SK-N-SH (cell line): ENCODE measurements at regions not wholly inside any gene's neighbourhood (a gene's known extent, or its start where the extent isn't known, plus 50 kb on each side); places are given as distances from the start of the nearest gene placed in this dataset.

Experiments
- CTCF ChIA-PET: fragments of 300-600, 350-600 bp; formaldehyde crosslinking; extraction: SDS; loops from one replicate; lab custom pipeline; 2021; lab: Yijun Ruan, JAX
- POLR2A ChIA-PET: fragments of 350-600 bp; sonication (Branson Sonifier 250); formaldehyde crosslinking; extraction: SDS; loops from one replicate; lab custom pipeline; 2020; ENCODE audit warnings: antibody characterized with exemption, inconsistent platforms; lab: Yijun Ruan, JAX
- DNase-seq: peaks from one replicate; pipeline ENCODE4 v3.0.0; 2012
- H2AFZ ChIP-seq: fragments of 200-600 bp; sonication (generic); 2 replicates; pipeline ENCODE4 v1.8.1; 2016; ENCODE audit warnings: antibody characterized with exemption, mild to moderate bottlenecking, low read depth
- H3F3A ChIP-seq: fragments of 200-600 bp; sonication (generic); replicated peaks from 2 replicates; pipeline ENCODE3; 2016; ENCODE audit warnings: antibody characterized with exemption, mild to moderate bottlenecking; ENCODE audit not compliant: insufficient read depth
- H3K27ac ChIP-seq, 2 experiments: fragments of 200-500 bp in 1 of 2; fragments of 200-600 bp in 1 of 2; sonication (Bioruptor generic) in 1 of 2; sonication (generic), shearing (Covaris generic) in 1 of 2; 2 replicates each; pipeline versions ENCODE4 v1.5.1 to v1.6.1; 2014 to 2016; ENCODE audit warnings: low read depth in 2 of 2, inconsistent platforms in 1 of 2, low read length in 1 of 2, mild to moderate bottlenecking in 1 of 2, mixed read lengths in 1 of 2
- H3K27me3 ChIP-seq: fragments of 200-600 bp; sonication (generic), shearing (Covaris generic); 2 replicates; pipeline ENCODE4 v1.6.1; 2016; ENCODE audit warnings: mixed run types; ENCODE audit not compliant: insufficient read depth
- H3K36me3 ChIP-seq, 2 experiments: fragments of 200-500 bp in 1 of 2; fragments of 200-600 bp in 1 of 2; sonication (Bioruptor generic) in 1 of 2; sonication (generic) in 1 of 2; replicated peaks in 1 of 2; 2 replicates each; pipeline versions ENCODE3 to v1.5.1; 2014 to 2016; ENCODE audit warnings: low read length in 1 of 2, mild to moderate bottlenecking in 1 of 2; ENCODE audit not compliant: insufficient read depth in 2 of 2, control insufficient read depth in 1 of 2
- H3K4me1 ChIP-seq, 2 experiments: fragments of 200-500 bp in 1 of 2; fragments of 200-600 bp in 1 of 2; sonication (Bioruptor generic) in 1 of 2; sonication (generic), shearing (Covaris generic) in 1 of 2; 2 replicates each; pipeline versions ENCODE4 v1.5.1 to v1.6.1; 2014 to 2016; ENCODE audit warnings: low read depth in 1 of 2, low read length in 1 of 2, mixed run types in 1 of 2; ENCODE audit not compliant: insufficient read depth in 2 of 2, control insufficient read depth in 1 of 2
- H3K4me2 ChIP-seq: fragments of 200-600 bp; sonication (generic), shearing (Covaris generic); 2 replicates; pipeline ENCODE4 v1.6.1; 2017; ENCODE audit warnings: mixed run types
- H3K4me3 ChIP-seq, 2 experiments: fragments of 200-500 bp in 1 of 2; fragments of 200-600 bp in 1 of 2; sonication (Bioruptor generic) in 1 of 2; sonication (generic), shearing (Covaris generic) in 1 of 2; 2 replicates each; pipeline versions ENCODE4 v1.5.1 to v1.8.1; 2014 to 2016; ENCODE audit warnings: low read depth in 2 of 2, inconsistent platforms in 1 of 2, low read length in 1 of 2, mild to moderate bottlenecking in 1 of 2, mixed read lengths in 1 of 2, moderate library complexity in 1 of 2
- H3K79me2 ChIP-seq: fragments of 200-600 bp; sonication (generic); 2 replicates; pipeline ENCODE4 v1.8.1; 2017; ENCODE audit warnings: mild to moderate bottlenecking; ENCODE audit not compliant: insufficient read depth
- H3K9ac ChIP-seq: fragments of 200-600 bp; sonication (generic); 2 replicates; pipeline ENCODE4 v1.6.1; 2017; ENCODE audit warnings: mixed run types
- H3K9me2 ChIP-seq: fragments of 200-600 bp; sonication (generic); 2 replicates; pipeline ENCODE4 v1.6.1; 2017; ENCODE audit warnings: mixed run types
- H3K9me3 ChIP-seq: fragments of 200-600 bp; sonication (generic); 2 replicates; pipeline ENCODE4 v1.6.1; 2017; ENCODE audit warnings: mixed run types, mild to moderate bottlenecking, moderate library complexity
- H4K20me1 ChIP-seq: fragments of 200-600 bp; sonication (generic); 2 replicates; pipeline ENCODE4 v1.6.1; 2017; ENCODE audit warnings: mild to moderate bottlenecking, mixed run types; ENCODE audit not compliant: insufficient read depth
- CHD2 ChIP-seq: fragments of 150-350 bp; IDR thresholded peaks from 2 replicates; pipeline ENCODE4 v1.6.1; 2018; ENCODE audit warnings: low read length; ENCODE audit not compliant: partially characterized antibody
- CTCF ChIP-seq: fragments of 200-600 bp; sonication (generic); IDR thresholded peaks from 2 replicates; pipeline ENCODE4 v1.6.1; 2017; ENCODE audit warnings: antibody characterized with exemption, mild to moderate bottlenecking, moderate library complexity
- ELF1 ChIP-seq: IDR thresholded peaks from 2 replicates; pipeline ENCODE4 v1.4.0; 2012
- EP300 ChIP-seq, 2 experiments: IDR thresholded peaks; 2 replicates each; pipeline versions ENCODE4 v1.4.0 to v1.6.1; 2012; ENCODE audit warnings: borderline replicate concordance in 1 of 2, low read depth in 1 of 2, low read length in 1 of 2
- FOSL2 ChIP-seq: IDR thresholded peaks from 2 replicates; pipeline ENCODE4 v1.4.0; 2012; ENCODE audit warnings: low read depth, mild to moderate bottlenecking, moderate library complexity, borderline replicate concordance
- FOXJ3 ChIP-seq: sonication (generic); formaldehyde crosslinking; IDR thresholded peaks from 2 replicates; pipeline ENCODE4 v1.5.1; 2020; ENCODE audit warnings: mild to moderate bottlenecking, missing genetic modification reagents
- FOXM1 ChIP-seq: IDR thresholded peaks from 2 replicates; pipeline ENCODE4 v1.4.0; 2012; ENCODE audit warnings: low read depth, mild to moderate bottlenecking
- GABPA ChIP-seq: IDR thresholded peaks from 2 replicates; pipeline ENCODE4 v1.4.0; 2012; ENCODE audit warnings: low read depth, mild to moderate bottlenecking
- JUND ChIP-seq: IDR thresholded peaks from 2 replicates; pipeline ENCODE4 v1.4.0; 2012
- MEF2A ChIP-seq: IDR thresholded peaks from 2 replicates; pipeline ENCODE4 v1.4.0; 2012; ENCODE audit warnings: low read depth, borderline replicate concordance
- MXI1 ChIP-seq: IDR thresholded peaks from 2 replicates; pipeline ENCODE4 v1.6.1; 2012; ENCODE audit warnings: mild to moderate bottlenecking, low read depth, low read length, improper control_type of control experiment
- NRF1 ChIP-seq: IDR thresholded peaks from 2 replicates; pipeline ENCODE4 v1.6.1; 2012; ENCODE audit warnings: low read depth, mild to moderate bottlenecking, low read length
- RXRA ChIP-seq: IDR thresholded peaks from 2 replicates; pipeline ENCODE4 v1.4.0; 2012; ENCODE audit warnings: low read depth, mild to moderate bottlenecking, borderline replicate concordance
- TAF1 ChIP-seq: IDR thresholded peaks from 2 replicates; pipeline ENCODE4 v1.6.1; 2012; ENCODE audit warnings: low read depth, mild to moderate bottlenecking, low read length, moderate library complexity, borderline replicate concordance
- TCF12 ChIP-seq: IDR thresholded peaks from 2 replicates; pipeline ENCODE4 v1.4.0; 2012
- TEAD4 ChIP-seq: IDR thresholded peaks from 2 replicates; pipeline ENCODE4 v1.4.0; 2012; ENCODE audit warnings: mild to moderate bottlenecking, borderline replicate concordance; ENCODE audit not compliant: insufficient read depth
- YY1 ChIP-seq: IDR thresholded peaks from 2 replicates; pipeline ENCODE4 v1.4.0; 2012; ENCODE audit warnings: low read depth, mild to moderate bottlenecking
- WGBS: methylation state at CpG from one replicate; pipeline ENCODE4 v1.1.6; 2017; ENCODE audit warnings: low lambda C conversion rate; 5-methylcytosine and 5-hydroxymethylcytosine counted together
- TF ChIP-seq, protein P1 (sequence below): fragments of 150-350 bp; IDR thresholded peaks from 2 replicates; pipeline ENCODE4 v1.6.1; 2017; ENCODE audit warnings: antibody characterized with exemption, low read length, low read depth, borderline replicate concordance
- TF ChIP-seq, protein P2 (sequence below): IDR thresholded peaks from 2 replicates; pipeline ENCODE4 v1.4.0; 2012; ENCODE audit warnings: low read depth
- TF ChIP-seq, protein P3 (sequence below): IDR thresholded peaks from 2 replicates; pipeline ENCODE4 v1.6.1; 2012; ENCODE audit warnings: mild to moderate bottlenecking, low read depth, low read length, moderate library complexity

DNA sequence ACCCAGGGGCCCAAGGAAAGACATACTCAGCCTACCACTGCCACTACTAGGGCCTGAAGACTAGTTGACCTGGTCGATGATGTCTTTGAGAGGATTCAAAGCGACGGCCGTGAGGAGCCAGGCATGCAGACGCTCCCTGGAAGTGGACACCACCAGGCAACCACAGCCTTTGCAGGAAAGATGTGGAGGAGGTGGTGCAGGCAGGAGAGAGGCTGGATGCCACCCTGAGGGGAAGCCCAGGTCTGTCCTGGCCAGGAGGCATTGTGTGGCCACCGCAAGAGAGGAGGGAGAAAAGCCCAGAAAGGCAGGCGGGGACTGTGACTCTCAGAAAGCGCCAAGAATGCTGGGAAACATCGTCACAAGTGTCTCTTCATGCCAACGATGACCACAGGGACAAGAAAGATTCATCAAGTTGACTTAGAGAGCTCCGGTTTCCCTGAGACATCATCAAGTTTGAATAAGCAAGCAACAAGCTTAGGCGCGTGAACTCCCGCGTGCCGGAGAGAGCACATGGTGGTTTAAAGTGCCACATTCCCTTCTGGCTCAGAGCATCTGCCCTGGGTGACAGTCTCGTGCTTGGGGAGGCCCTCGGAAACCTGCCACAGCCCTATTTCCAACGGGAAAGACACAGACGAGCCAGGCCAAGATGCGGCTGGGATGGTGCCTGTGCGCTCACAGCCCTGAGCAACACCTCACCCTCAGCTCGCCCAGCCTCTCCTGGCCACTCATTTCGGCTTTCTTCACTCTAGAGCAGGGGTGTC, 464.5 kb upstream of the SALL3 start:
- ChIA-PET CTCF (no interaction called here), POLR2A (no interaction called here)
- Histone ChIP-seq H3K4me2 (no peak overlapping the region), H3K79me2 (no peaks in the 10 kb centered on the region), H3K27ac (no peak overlapping the region), H3K27me3 (peaks cover 2% of the 10 kb centered on the region), H3K9ac (no peak overlapping the region), H3K9me3 (no peaks in the 10 kb centered on the region), H3K9me2 (no peaks in the 10 kb centered on the region), H3K4me1 (no peaks in the 10 kb centered on the region), H3K36me3 (no peaks in the 10 kb centered on the region), H3F3A (no peaks in the 10 kb centered on the region), H3K4me3 (no peak overlapping the region), H4K20me1 (no peaks in the 10 kb centered on the region), H2AFZ (no peak overlapping the region)
- TF ChIP-seq RXRA (no peak), FOXJ3 (CRISPR knock-in tag) (no peak), MEF2A (no peak), GABPA (no peak), ELF1 (no peak), MXI1 (no peak), EP300 (IDR thresholded peaks at IDR 0.05; ENCODE audit: borderline replicate concordance in 1 of 2, low read depth in 1 of 2, low read length in 1 of 2) (no peak), YY1 (no peak)
- TF ChIP-seq, protein P1, sequence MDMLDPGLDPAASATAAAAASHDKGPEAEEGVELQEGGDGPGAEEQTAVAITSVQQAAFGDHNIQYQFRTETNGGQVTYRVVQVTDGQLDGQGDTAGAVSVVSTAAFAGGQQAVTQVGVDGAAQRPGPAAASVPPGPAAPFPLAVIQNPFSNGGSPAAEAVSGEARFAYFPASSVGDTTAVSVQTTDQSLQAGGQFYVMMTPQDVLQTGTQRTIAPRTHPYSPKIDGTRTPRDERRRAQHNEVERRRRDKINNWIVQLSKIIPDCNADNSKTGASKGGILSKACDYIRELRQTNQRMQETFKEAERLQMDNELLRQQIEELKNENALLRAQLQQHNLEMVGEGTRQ: no peak
- TF ChIP-seq, protein P2, sequence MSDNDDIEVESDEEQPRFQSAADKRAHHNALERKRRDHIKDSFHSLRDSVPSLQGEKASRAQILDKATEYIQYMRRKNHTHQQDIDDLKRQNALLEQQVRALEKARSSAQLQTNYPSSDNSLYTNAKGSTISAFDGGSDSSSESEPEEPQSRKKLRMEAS: no peak
- WGBS: 37% methylated on average over 21 of the region's 24 CpGs
- no peak for DNase-seq

GRCh38 chr18:78517328-78517727, 462.3 kb upstream of the SALL3 start:
- CTCF ChIA-PET: no interaction called here
- no peaks in the 10 kb centered on the region for H3K9me3 ChIP-seq

More at GRCh38 chr18:78517328-78517727, 462.3 kb upstream of the SALL3 start:
- TF ChIP-seq CTCF: no peak
- no peak for TF ChIP-seq TCF12
- TF ChIP-seq JUND: no peak
- TF ChIP-seq, protein P3, sequence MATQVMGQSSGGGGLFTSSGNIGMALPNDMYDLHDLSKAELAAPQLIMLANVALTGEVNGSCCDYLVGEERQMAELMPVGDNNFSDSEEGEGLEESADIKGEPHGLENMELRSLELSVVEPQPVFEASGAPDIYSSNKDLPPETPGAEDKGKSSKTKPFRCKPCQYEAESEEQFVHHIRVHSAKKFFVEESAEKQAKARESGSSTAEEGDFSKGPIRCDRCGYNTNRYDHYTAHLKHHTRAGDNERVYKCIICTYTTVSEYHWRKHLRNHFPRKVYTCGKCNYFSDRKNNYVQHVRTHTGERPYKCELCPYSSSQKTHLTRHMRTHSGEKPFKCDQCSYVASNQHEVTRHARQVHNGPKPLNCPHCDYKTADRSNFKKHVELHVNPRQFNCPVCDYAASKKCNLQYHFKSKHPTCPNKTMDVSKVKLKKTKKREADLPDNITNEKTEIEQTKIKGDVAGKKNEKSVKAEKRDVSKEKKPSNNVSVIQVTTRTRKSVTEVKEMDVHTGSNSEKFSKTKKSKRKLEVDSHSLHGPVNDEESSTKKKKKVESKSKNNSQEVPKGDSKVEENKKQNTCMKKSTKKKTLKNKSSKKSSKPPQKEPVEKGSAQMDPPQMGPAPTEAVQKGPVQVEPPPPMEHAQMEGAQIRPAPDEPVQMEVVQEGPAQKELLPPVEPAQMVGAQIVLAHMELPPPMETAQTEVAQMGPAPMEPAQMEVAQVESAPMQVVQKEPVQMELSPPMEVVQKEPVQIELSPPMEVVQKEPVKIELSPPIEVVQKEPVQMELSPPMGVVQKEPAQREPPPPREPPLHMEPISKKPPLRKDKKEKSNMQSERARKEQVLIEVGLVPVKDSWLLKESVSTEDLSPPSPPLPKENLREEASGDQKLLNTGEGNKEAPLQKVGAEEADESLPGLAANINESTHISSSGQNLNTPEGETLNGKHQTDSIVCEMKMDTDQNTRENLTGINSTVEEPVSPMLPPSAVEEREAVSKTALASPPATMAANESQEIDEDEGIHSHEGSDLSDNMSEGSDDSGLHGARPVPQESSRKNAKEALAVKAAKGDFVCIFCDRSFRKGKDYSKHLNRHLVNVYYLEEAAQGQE: no peak
- no peak for TF ChIP-seq RXRA
- no peak for TF ChIP-seq NRF1
- TF ChIP-seq CHD2: no peak
- no peak for TF ChIP-seq TEAD4
- TF ChIP-seq FOSL2: no peak
- TF ChIP-seq YY1: no peak
- TF ChIP-seq TAF1: no peak
- no peak for TF ChIP-seq FOXM1
- TF ChIP-seq MXI1: no peak
- peaks cover 12% of the 10 kb centered on the region for H3K27me3 ChIP-seq
- WGBS: 47% methylated on average over 13 of the region's 22 CpGs
- no peaks in the 10 kb centered on the region for H4K20me1 ChIP-seq
- no peaks in the 10 kb centered on the region for H3K4me1 ChIP-seq
- no peak overlapping the region for H3K9ac ChIP-seq
- H3F3A ChIP-seq: no peaks in the 10 kb centered on the region
- H3K4me2 ChIP-seq: no peak overlapping the region
- POLR2A ChIA-PET: no interaction called here
- H3K4me3 ChIP-seq: no peak overlapping the region
- no peak overlapping the region for H3K27ac ChIP-seq
- no peaks in the 10 kb centered on the region for H3K9me2 ChIP-seq
- H3K36me3 ChIP-seq: no peaks in the 10 kb centered on the region
- no peak for DNase-seq
- H3K79me2 ChIP-seq: no peaks in the 10 kb centered on the region
- no peak overlapping the region for H2AFZ ChIP-seq
